ENCODE measurements at regions not wholly inside any gene's neighbourhood (a gene's known extent, or its start where the extent isn't known, plus 50 kb on each side); places are given as distances from the start of the nearest gene placed in this dataset.

- H3K9me3 ChIP-seq: no peaks in the 10 kb centered on the region
- TF ChIP-seq CTCF (IDR thresholded peaks at IDR 0.05) (no peak), EP300 (IDR thresholded peaks at IDR 0.05) (no peak), POLR2A (IDR thresholded peaks at IDR 0.05) (no peak)
- H3K4me3 ChIP-seq: no peak overlapping the region
- H3K36me3 ChIP-seq: no peaks in the 10 kb centered on the region
- H3K27ac ChIP-seq: no peak overlapping the region
- intact Hi-C loops (cut with DNase I): no loop called here
- no peaks in the 10 kb centered on the region for H3K27me3 ChIP-seq
- WGBS, 3 donors: 77 to 84% (median 83%) methylated on average over 6 of the region's 6 CpGs
- no peak for DNase-seq
- no peaks in the 10 kb centered on the region for H3K4me1 ChIP-seq (ENCODE audit: insufficient read depth)
Measured at GRCh38 chr10:111926286-111926685, 257.3 kb downstream of the GPAM start.

- intact Hi-C loops (cut with DNase I): no loop called here
- no peaks in the 10 kb centered on the region for H3K27me3 ChIP-seq
- no peaks in the 10 kb centered on the region for H3K9me3 ChIP-seq
- no peak overlapping the region for H3K4me3 ChIP-seq
- H3K4me1 ChIP-seq (ENCODE audit: insufficient read depth): no peaks in the 10 kb centered on the region
- no peaks in the 10 kb centered on the region for H3K36me3 ChIP-seq
- no peak for TF ChIP-seq CTCF (IDR thresholded peaks at IDR 0.05)
- no peak for TF ChIP-seq EP300 (IDR thresholded peaks at IDR 0.05)
- no peak for TF ChIP-seq POLR2A (IDR thresholded peaks at IDR 0.05)
- no peak for DNase-seq
- 70 to 81% (median 81%) methylated on average over 5 of the region's 5 CpGs for WGBS, 3 donors
- no peak overlapping the region for H3K27ac ChIP-seq
Measured at GRCh38 chr10:111933937-111934336, 249.6 kb downstream of the GPAM start.

GRCh38 chr10:111934931-111935330 is 248.6 kb downstream of the GPAM start:
- no peak for TF ChIP-seq POLR2A (IDR thresholded peaks at IDR 0.05)
- TF ChIP-seq EP300 (IDR thresholded peaks at IDR 0.05): no peak
- TF ChIP-seq CTCF (IDR thresholded peaks at IDR 0.05): no peak
- Histone ChIP-seq H3K4me1 (ENCODE audit: insufficient read depth) (no peaks in the 10 kb centered on the region), H3K27me3 (no peaks in the 10 kb centered on the region), H3K36me3 (no peaks in the 10 kb centered on the region), H3K4me3 (no peak overlapping the region), H3K9me3 (no peaks in the 10 kb centered on the region), H3K27ac (no peak overlapping the region)
- WGBS, 3 donors: 55 to 65% (median 60%) methylated on average over 1 of the region's 1 CpG
- intact Hi-C loops (cut with DNase I): no loop called here
- no peak for DNase-seq

- no peaks in the 10 kb centered on the region for H3K4me1 ChIP-seq (ENCODE audit: insufficient read depth)
- TF ChIP-seq CTCF (IDR thresholded peaks at IDR 0.05): no peak
- no peak for TF ChIP-seq EP300 (IDR thresholded peaks at IDR 0.05)
- TF ChIP-seq POLR2A (IDR thresholded peaks at IDR 0.05): no peak
- no peak overlapping the region for H3K4me3 ChIP-seq
- H3K27me3 ChIP-seq: no peaks in the 10 kb centered on the region
- H3K9me3 ChIP-seq: no peaks in the 10 kb centered on the region
- H3K36me3 ChIP-seq: no peaks in the 10 kb centered on the region
- no peak overlapping the region for H3K27ac ChIP-seq
- no peak for DNase-seq
- intact Hi-C loops (cut with DNase I): no loop called here
- 78 to 88% (median 82%) methylated on average over 3 of the region's 3 CpGs for WGBS, 3 donors
Measured at GRCh38 chr10:111936143-111936542, 247.4 kb downstream of the GPAM start.

GRCh38 chr10:111944331-111944730 is 239.2 kb downstream of the GPAM start:
- 80 to 84% (median 80%) methylated on average over 6 of the region's 6 CpGs for WGBS, 3 donors
- Histone ChIP-seq H3K4me1 (ENCODE audit: insufficient read depth) (no peaks in the 10 kb centered on the region), H3K36me3 (no peaks in the 10 kb centered on the region), H3K27me3 (no peaks in the 10 kb centered on the region), H3K9me3 (no peaks in the 10 kb centered on the region), H3K4me3 (no peak overlapping the region), H3K27ac (no peak overlapping the region)
- intact Hi-C loops (cut with DNase I): no loop called here
- TF ChIP-seq EP300 (IDR thresholded peaks at IDR 0.05): no peak
- no peak for TF ChIP-seq POLR2A (IDR thresholded peaks at IDR 0.05)
- no peak for TF ChIP-seq CTCF (IDR thresholded peaks at IDR 0.05)
- DNase-seq: no peak
